ENCODE measurements at regions not wholly inside any gene's neighbourhood (a gene's known extent, or its start where the extent isn't known, plus 50 kb on each side); places are given as distances from the start of the nearest gene placed in this dataset.

DNA sequence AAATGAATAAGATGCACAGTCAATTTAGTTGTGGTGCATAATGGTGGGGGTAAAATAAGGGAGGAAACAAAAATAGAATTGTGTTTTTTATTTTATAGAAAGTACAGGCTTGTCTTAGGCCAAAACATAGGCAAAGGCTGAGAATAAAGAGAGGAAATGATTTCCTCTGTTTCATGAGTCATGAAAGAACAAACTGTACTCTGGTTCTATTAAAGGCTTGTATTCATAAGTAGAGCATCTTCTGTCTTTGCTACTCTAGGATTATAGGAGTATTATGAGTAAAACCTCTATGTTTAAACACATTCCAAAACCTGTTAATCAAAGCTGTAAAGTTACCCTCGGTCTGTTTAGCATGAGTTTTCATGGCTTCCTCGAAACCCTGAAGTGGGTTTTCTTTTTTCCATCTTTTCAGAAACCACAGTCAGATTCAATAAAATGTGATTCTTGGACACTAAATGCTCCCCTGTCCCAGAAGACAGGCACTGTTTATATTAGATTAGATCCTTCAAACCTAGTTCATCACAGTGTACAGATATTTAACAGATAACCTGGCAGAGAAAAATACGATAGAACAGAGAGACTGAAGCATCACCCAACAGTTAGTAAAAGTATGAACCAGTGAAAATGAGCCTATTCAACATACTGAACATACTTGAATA lies 473.9 kb upstream of the CYLC2 start:
- Histone ChIP-seq H3K27ac (no peak overlapping the region), H3K9me3 (no peaks in the 10 kb centered on the region), H3K27me3 (no peaks in the 10 kb centered on the region), H3K36me3 (no peaks in the 10 kb centered on the region), H3K4me1 (no peaks in the 10 kb centered on the region), H3K4me3 (no peak overlapping the region)
- DNase-seq = no peak
- intact Hi-C loops (cut with DNase I; ENCODE audit: low total_unique reads) = no loop called here
- TF ChIP-seq, protein P1, sequence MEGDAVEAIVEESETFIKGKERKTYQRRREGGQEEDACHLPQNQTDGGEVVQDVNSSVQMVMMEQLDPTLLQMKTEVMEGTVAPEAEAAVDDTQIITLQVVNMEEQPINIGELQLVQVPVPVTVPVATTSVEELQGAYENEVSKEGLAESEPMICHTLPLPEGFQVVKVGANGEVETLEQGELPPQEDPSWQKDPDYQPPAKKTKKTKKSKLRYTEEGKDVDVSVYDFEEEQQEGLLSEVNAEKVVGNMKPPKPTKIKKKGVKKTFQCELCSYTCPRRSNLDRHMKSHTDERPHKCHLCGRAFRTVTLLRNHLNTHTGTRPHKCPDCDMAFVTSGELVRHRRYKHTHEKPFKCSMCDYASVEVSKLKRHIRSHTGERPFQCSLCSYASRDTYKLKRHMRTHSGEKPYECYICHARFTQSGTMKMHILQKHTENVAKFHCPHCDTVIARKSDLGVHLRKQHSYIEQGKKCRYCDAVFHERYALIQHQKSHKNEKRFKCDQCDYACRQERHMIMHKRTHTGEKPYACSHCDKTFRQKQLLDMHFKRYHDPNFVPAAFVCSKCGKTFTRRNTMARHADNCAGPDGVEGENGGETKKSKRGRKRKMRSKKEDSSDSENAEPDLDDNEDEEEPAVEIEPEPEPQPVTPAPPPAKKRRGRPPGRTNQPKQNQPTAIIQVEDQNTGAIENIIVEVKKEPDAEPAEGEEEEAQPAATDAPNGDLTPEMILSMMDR (IDR thresholded peaks at IDR 0.05) = no peak

- Histone ChIP-seq H3K9me3 (no peaks in the 10 kb centered on the region), H3K27me3 (no peaks in the 10 kb centered on the region), H3K27ac (no peak overlapping the region), H3K4me1 (no peaks in the 10 kb centered on the region), H3K36me3 (no peaks in the 10 kb centered on the region), H3K4me3 (no peak overlapping the region)
- intact Hi-C loops (cut with DNase I; ENCODE audit: low total_unique reads) = no loop called here
- no peak for DNase-seq
- TF ChIP-seq, protein P1 (IDR thresholded peaks at IDR 0.05) = no peak
Observed at GRCh38 chr9:102519423-102519822, 475.7 kb upstream of the CYLC2 start.

GRCh38 chr9:102518324-102518723 lies 476.8 kb upstream of the CYLC2 start:
- no peaks in the 10 kb centered on the region for H3K27me3 ChIP-seq
- no peaks in the 10 kb centered on the region for H3K36me3 ChIP-seq
- H3K4me3 ChIP-seq = no peak overlapping the region
- H3K27ac ChIP-seq = no peak overlapping the region
- no peaks in the 10 kb centered on the region for H3K9me3 ChIP-seq
- TF ChIP-seq, protein P1 (IDR thresholded peaks at IDR 0.05) = no peak
- intact Hi-C loops (cut with DNase I; ENCODE audit: low total_unique reads) = no loop called here
- H3K4me1 ChIP-seq = no peaks in the 10 kb centered on the region
- no peak for DNase-seq

DNA sequence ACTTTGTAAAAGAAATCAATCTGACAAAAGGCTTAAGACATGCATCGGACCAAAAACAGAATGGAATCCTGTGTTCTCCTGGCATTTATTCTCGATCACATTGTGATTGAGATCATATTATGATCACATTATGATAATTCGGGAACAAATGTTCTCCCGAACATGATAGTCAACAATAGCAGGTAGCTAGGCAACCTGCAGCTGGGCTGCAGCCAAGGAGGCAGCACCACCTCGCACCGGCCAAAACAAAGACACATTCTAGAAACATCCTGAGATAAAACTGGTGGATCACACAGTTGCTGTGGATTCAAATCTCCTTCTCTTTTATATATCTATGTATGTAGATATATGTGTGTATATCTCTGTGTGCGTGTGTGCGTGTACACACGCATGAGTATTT lies 480.6 kb upstream of the CYLC2 start:
- Histone ChIP-seq H3K36me3 (no peaks in the 10 kb centered on the region), H3K27me3 (no peaks in the 10 kb centered on the region), H3K4me3 (no peak overlapping the region), H3K9me3 (no peaks in the 10 kb centered on the region), H3K27ac (no peak overlapping the region), H3K4me1 (no peaks in the 10 kb centered on the region)
- DNase-seq = no peak
- TF ChIP-seq, protein P1 (IDR thresholded peaks at IDR 0.05) = no peak
- intact Hi-C loops (cut with DNase I; ENCODE audit: low total_unique reads) = no loop called here

GRCh38 chr9:102507044-102507687 lies 488.0 kb upstream of the CYLC2 start:
- intact Hi-C loops (cut with DNase I; ENCODE audit: low total_unique reads) = no loop called here
- H3K4me3 ChIP-seq = no peak overlapping the region
- H3K36me3 ChIP-seq = no peaks in the 10 kb centered on the region
- no peak for DNase-seq
- H3K27me3 ChIP-seq = no peaks in the 10 kb centered on the region
- no peaks in the 10 kb centered on the region for H3K9me3 ChIP-seq
- TF ChIP-seq, protein P1 (IDR thresholded peaks at IDR 0.05) = no peak
- H3K27ac ChIP-seq = no peak overlapping the region
- H3K4me1 ChIP-seq = no peaks in the 10 kb centered on the region

All from tibial artery (tissue), 4 donors.